OCI-LY3 (cell line): ENCODE measurements at regions not wholly inside any gene's neighbourhood (a gene's known extent, or its start where the extent isn't known, plus 50 kb on each side); places are given as distances from the start of the nearest gene placed in this dataset.

ENCODE experiments used
- H2AFZ ChIP-seq: fragments of 200-600, 300-600 bp; shearing (Covaris generic); 2 replicates; pipeline ENCODE4 v1.6.0; 2014; ENCODE audit warnings: antibody characterized with exemption, low read depth, low read length
- H3K27ac ChIP-seq: fragments of 200-600, 300-600 bp; sonication (generic); 2 replicates; pipeline ENCODE4 v1.5.1; 2014; ENCODE audit warnings: mild to moderate bottlenecking, low read length, moderate library complexity, mixed read lengths
- H3K27me3 ChIP-seq: fragments of 200-600, 300-600 bp; sonication (generic); 2 replicates; pipeline ENCODE4 v1.6.1; 2014; ENCODE audit warnings: low read depth, low read length, mixed read lengths
- H3K36me3 ChIP-seq: fragments of 200-600, 300-600 bp; sonication (generic); replicated peaks from 2 replicates; pipeline ENCODE3; 2014; ENCODE audit warnings: low read depth, low read length, mixed read lengths
- H3K4me1 ChIP-seq: fragments of 300-600, 200-600 bp; sonication (generic); 2 replicates; pipeline ENCODE4 v1.6.1; 2014; ENCODE audit warnings: low read length, mixed read lengths
- H3K4me2 ChIP-seq: fragments of 200-600, 300-600 bp; sonication (generic); 2 replicates; pipeline ENCODE4 v1.6.1; 2014; ENCODE audit warnings: low read length, mixed read lengths
- H3K4me3 ChIP-seq: fragments of 300-600, 200-600 bp; sonication (generic); 2 replicates; pipeline ENCODE4 v1.5.1; 2014; ENCODE audit warnings: antibody characterized with exemption, mild to moderate bottlenecking, low read length, moderate library complexity
- H3K79me2 ChIP-seq: fragments of 300-600, 200-600 bp; shearing (Covaris generic); 2 replicates; pipeline ENCODE4 v1.6.1; 2014; ENCODE audit warnings: mild to moderate bottlenecking, low read length, mixed read lengths
- H3K9ac ChIP-seq: fragments of 300-600, 200-600 bp; shearing (Covaris generic); 2 replicates; pipeline ENCODE4 v1.6.0; 2014; ENCODE audit warnings: mild to moderate bottlenecking, low read length, moderate library complexity
- H3K9me3 ChIP-seq: fragments of 200-600, 300-600 bp; shearing (Covaris generic); 2 replicates; pipeline ENCODE4 v1.6.1; 2014; ENCODE audit warnings: low read length, mixed read lengths; ENCODE audit not compliant: insufficient read depth
- H4K20me1 ChIP-seq: fragments of 200-600, 300-600 bp; sonication (generic); 2 replicates; pipeline ENCODE4 v1.6.1; 2016; ENCODE audit warnings: low read length, mixed read lengths; ENCODE audit not compliant: insufficient read depth
- EZH2phosphoT487 ChIP-seq: fragments of 200-600 bp; shearing (Covaris generic); IDR thresholded peaks from 2 replicates; pipeline ENCODE4 v1.6.1; 2018; ENCODE audit warnings: antibody characterized with exemption, mixed run types, low read depth
- TF ChIP-seq, protein P1 (sequence below): fragments of 200-600, 300-600 bp; sonication (generic); IDR thresholded peaks from 2 replicates; pipeline ENCODE4 v1.5.1; 2014; ENCODE audit warnings: antibody characterized with exemption, low read length, low read depth

DNA sequence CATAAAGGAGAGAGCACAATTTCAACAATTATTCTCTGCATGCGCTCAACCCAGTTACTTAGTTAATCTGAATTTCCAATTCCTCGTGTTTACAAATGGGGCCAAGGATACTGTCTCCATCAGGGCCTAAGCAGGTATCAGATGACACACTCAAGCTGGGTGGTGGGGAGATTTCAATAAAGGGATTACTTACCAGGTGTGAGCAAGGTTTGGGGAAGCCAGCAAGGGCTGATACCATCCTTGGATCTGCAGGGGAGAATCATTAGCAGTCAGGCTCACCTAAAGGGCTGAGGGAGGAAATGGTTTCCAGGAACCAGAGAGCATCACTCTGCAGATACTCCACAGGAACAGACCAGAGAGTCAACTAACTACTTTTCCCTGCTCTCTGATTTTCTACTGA, 487.1 kb downstream of the NTRK2 start:
- Histone ChIP-seq H3K4me1 (peaks cover 4% of the 10 kb centered on the region; the same call in 1 of the 2 replicates), H3K9me3 (no peaks in the 10 kb centered on the region), H3K4me3 (no peak overlapping the region), H3K9ac (no peak overlapping the region), H4K20me1 (no peaks in the 10 kb centered on the region), H3K79me2 (no peaks in the 10 kb centered on the region), H3K27me3 (no peaks in the 10 kb centered on the region), H3K36me3 (no peaks in the 10 kb centered on the region), H3K4me2 (no peak overlapping the region), H3K27ac (no peak overlapping the region), H2AFZ (no peak overlapping the region)
- no peak for TF ChIP-seq EZH2phosphoT487
- TF ChIP-seq, protein P1, sequence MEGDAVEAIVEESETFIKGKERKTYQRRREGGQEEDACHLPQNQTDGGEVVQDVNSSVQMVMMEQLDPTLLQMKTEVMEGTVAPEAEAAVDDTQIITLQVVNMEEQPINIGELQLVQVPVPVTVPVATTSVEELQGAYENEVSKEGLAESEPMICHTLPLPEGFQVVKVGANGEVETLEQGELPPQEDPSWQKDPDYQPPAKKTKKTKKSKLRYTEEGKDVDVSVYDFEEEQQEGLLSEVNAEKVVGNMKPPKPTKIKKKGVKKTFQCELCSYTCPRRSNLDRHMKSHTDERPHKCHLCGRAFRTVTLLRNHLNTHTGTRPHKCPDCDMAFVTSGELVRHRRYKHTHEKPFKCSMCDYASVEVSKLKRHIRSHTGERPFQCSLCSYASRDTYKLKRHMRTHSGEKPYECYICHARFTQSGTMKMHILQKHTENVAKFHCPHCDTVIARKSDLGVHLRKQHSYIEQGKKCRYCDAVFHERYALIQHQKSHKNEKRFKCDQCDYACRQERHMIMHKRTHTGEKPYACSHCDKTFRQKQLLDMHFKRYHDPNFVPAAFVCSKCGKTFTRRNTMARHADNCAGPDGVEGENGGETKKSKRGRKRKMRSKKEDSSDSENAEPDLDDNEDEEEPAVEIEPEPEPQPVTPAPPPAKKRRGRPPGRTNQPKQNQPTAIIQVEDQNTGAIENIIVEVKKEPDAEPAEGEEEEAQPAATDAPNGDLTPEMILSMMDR = no peak

DNA sequence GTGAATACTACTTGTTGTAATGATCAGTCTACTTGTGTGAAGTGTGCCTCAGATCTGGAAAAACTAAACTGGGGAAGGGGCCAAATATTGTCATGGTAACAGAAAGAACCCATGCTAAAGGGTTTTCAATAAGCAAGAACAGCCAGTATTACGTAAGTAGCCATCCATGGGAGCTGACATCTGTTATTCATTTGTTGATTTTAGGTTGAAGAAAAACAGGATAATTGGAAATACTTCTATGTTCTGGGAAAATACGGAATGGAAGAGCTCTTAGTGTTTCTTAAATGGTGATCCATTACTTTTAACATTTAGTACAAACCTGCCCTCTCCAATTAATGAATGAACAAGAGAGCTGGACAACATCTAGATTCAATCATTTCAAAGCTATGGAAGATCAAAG, 485.8 kb downstream of the NTRK2 start:
- H3K4me3 ChIP-seq = no peak overlapping the region
- TF ChIP-seq, protein P1 = no peak
- no peak for TF ChIP-seq EZH2phosphoT487
- no peaks in the 10 kb centered on the region for H4K20me1 ChIP-seq
- H3K9me3 ChIP-seq = no peaks in the 10 kb centered on the region
- H3K4me1 ChIP-seq = peaks cover 4% of the 10 kb centered on the region; the same call in 1 of the 2 replicates
- H3K4me2 ChIP-seq = no peak overlapping the region
- no peaks in the 10 kb centered on the region for H3K27me3 ChIP-seq
- no peak overlapping the region for H3K27ac ChIP-seq
- no peaks in the 10 kb centered on the region for H3K36me3 ChIP-seq
- no peaks in the 10 kb centered on the region for H3K79me2 ChIP-seq
- H2AFZ ChIP-seq = no peak overlapping the region
- no peak overlapping the region for H3K9ac ChIP-seq

DNA sequence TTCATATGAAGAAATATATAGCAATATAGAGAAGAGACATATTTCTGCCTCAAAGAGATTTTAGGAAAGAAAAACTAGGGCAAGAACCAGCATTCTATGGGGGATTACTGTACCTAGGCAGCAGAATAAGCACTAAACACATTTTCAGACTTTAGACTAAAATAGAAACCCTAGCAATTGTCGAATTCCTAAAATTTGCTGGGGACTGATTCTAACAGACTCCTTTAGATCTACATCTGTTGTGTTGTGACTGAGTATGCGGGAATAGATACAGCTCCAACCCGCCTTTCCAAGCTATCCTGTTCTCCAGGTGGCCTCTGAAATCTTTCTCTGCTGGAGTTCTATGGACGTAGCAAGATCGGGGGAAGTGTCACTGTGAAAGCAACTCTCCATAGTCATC, 482.2 kb downstream of the NTRK2 start:
- Histone ChIP-seq H2AFZ (no peak overlapping the region), H3K79me2 (no peaks in the 10 kb centered on the region), H3K9ac (no peak overlapping the region), H4K20me1 (no peaks in the 10 kb centered on the region), H3K4me2 (no peak overlapping the region), H3K27ac (no peak overlapping the region), H3K36me3 (no peaks in the 10 kb centered on the region), H3K4me3 (no peak overlapping the region), H3K9me3 (no peaks in the 10 kb centered on the region), H3K4me1 (no peaks in the 10 kb centered on the region), H3K27me3 (no peaks in the 10 kb centered on the region)
- TF ChIP-seq, protein P1 = no peak
- no peak for TF ChIP-seq EZH2phosphoT487

DNA sequence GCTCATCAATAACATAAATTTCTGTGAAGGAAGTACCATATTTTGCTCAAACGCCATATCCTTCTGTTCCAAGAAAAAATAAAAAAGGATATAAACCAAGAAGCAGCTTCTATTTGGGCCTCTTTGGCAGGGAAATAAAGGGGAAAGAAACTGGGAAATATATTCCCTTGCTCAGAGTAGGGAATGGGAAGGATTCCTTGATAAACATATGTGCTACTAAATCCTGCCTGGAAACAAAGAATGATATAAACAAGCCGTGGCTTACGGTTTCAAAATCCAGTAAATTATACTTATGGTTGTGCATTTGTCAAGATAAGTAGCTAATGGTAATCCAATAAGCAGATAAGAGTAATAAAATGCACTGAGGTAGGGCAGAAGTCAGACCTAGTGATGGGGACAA, 481.6 kb downstream of the NTRK2 start:
- Histone ChIP-seq H3K4me1 (no peaks in the 10 kb centered on the region), H3K79me2 (no peaks in the 10 kb centered on the region), H3K4me2 (no peak overlapping the region), H3K27ac (no peak overlapping the region), H4K20me1 (no peaks in the 10 kb centered on the region), H3K27me3 (no peaks in the 10 kb centered on the region), H2AFZ (no peak overlapping the region), H3K9ac (no peak overlapping the region), H3K4me3 (no peak overlapping the region), H3K36me3 (no peaks in the 10 kb centered on the region), H3K9me3 (no peaks in the 10 kb centered on the region)
- TF ChIP-seq, protein P1 = no peak
- TF ChIP-seq EZH2phosphoT487 = no peak
